HG03558 (cell line): ENCODE measurements at regions not wholly inside any gene's neighbourhood (a gene's known extent, or its start where the extent isn't known, plus 50 kb on each side); places are given as distances from the start of the nearest gene placed in this dataset.
"Not testable (repeated sequence)": the region's sequence is repeated elsewhere in the genome, so short reads cannot be mapped to it uniquely, and the experiment has no call there.

Source experiments
- ATAC-seq: cut with Tn5 transposase; IDR thresholded peaks from one replicate; pipeline ENCODE4 v1.9.1; 2021; ENCODE audit warnings: moderate number of reproducible peaks; ENCODE audit not compliant: unreplicated experiment; ENCODE audit errors: extremely low read depth

GRCh38 chr20:22180244-22180643, 404.1 kb downstream of the FOXA2 start:
- no peak for ATAC-seq

- no peak for ATAC-seq
Observed at GRCh38 chr20:22160101-22160652, 424.2 kb downstream of the FOXA2 start.

GRCh38 chr20:22159276-22159675, 425.1 kb downstream of the FOXA2 start:
- no peak for ATAC-seq

GRCh38 chr20:22127587-22127986, 422.1 kb downstream of the PAX1 start:
- no peak for ATAC-seq

DNA sequence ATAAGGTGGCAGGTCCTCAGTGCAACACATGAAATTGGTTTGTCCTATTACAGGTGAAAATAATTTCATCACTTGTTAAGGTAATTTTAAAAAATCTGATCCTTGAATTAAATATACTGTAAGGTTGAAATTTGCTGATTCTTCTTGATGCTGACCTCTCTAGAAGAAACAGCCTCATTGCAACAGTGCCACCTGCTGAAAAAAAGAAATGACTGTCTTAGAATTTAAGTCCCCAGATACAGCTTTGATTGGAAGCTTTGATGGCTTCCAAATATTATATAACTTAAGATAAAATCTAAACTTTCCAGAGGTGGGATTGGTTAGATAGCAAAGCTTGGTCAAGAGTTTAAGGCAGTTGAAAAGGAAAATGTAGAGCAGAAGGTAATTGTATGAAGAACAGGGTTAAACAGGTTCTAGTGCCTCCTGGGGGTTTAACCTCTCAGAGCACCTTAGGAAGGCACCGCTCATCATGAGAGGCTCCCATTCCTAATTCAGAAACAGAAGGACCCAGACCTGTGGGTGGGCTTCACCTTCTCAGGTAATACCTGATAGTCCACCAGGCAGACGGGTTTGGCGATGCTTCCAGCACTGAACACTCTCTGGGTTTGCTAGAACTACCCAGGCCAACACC, 401.0 kb downstream of the PAX1 start:
- ATAC-seq = no peak

GRCh38 chr20:22101606-22102005, 396.1 kb downstream of the PAX1 start:
- ATAC-seq = no peak

- no peak for ATAC-seq
Observed at GRCh38 chr20:22100686-22101085, 395.2 kb downstream of the PAX1 start.

- no peak for ATAC-seq
Observed at GRCh38 chr20:22099348-22099747, 393.9 kb downstream of the PAX1 start.

GRCh38 chr20:22098511-22098910, 393.0 kb downstream of the PAX1 start:
- ATAC-seq = no peak

GRCh38 chr20:22093122-22093521, 387.7 kb downstream of the PAX1 start:
- ATAC-seq = no peak

DNA sequence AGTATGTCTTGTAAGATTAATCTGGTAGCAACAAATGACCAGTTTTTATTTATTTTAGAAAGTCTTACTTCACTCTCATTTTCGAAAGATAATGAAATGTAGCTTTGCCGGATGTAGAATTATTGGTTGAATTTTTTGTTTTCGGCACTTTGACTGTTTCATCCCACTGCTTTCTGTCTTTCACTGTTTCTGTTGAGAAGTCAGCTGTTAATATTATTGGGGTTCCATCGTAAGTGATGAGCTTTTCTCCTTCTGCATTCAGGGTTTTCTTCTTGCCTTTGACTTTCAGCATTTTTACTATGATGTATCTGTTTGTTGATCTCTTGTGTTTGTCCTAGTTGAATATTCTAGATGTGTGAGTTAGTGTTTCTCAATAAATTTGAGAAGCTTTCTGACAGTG, 383.4 kb downstream of the PAX1 start:
- no peak for ATAC-seq

GRCh38 chr20:22080985-22081384, 375.5 kb downstream of the PAX1 start:
- no peak for ATAC-seq

GRCh38 chr20:22074635-22075034, 369.2 kb downstream of the PAX1 start:
- no peak for ATAC-seq

- ATAC-seq = no peak
Observed at GRCh38 chr20:22071841-22072240, 366.4 kb downstream of the PAX1 start.

GRCh38 chr20:22070610-22071058, 365.2 kb downstream of the PAX1 start:
- ATAC-seq = no peak

- no peak for ATAC-seq
Observed at GRCh38 chr20:22063753-22064152, 358.3 kb downstream of the PAX1 start.

DNA sequence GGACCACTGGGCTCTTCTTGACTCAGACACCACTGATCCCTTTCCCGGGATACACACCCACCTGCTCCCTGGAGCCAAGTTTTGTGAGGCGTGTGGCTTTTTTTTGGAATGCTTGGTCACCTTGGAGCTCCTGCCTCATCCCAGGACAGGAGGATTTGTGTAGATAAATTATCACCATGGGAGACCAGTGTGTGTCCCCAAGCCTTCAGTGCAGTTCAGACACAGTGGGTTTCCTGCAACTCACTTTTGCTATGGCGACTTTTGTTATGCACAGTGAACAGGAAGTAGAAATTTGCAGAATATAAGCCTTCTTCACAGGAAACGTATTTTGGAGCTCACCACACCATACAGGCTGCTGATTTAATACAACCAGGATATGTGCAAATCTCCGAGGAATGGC, 357.4 kb downstream of the PAX1 start:
- ATAC-seq = no peak

DNA sequence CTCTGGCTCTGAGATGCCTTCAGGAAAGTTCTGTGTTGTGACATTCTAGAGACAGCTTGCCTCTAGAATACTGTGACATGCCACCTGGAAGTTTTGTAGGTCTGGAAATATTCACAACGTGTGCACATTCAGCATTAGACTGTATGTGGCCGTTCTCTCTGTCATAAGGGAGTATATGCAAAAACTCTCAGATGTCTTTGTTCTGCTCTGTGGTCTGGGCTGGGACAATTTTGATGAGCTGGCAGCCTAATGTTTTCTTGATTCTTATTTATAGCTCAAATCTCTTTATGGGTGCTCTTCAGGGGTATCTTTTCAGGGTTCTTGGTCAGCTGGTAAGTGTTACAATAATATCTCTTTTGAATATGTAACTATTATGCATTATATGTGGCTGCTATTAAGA, 355.1 kb downstream of the PAX1 start:
- no peak for ATAC-seq

DNA sequence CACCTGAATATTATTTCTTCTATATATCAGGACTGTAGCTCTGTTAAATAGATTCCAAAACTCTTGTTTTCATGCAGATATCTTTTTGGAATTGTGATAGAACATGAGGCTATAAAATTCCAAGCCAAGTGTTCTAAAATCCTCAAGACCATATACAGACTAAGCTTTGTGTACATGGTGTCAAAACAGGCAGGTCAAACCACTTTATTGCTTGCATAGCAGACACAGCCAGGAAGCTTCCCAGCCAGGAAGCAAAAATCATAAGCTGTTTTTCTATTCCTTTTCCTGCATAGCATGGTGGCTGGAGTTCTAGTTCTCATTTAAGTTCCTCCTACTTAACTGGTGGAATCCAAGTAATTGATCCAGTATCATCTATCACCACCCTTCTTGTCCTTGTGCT, 353.3 kb downstream of the PAX1 start:
- no peak for ATAC-seq

DNA sequence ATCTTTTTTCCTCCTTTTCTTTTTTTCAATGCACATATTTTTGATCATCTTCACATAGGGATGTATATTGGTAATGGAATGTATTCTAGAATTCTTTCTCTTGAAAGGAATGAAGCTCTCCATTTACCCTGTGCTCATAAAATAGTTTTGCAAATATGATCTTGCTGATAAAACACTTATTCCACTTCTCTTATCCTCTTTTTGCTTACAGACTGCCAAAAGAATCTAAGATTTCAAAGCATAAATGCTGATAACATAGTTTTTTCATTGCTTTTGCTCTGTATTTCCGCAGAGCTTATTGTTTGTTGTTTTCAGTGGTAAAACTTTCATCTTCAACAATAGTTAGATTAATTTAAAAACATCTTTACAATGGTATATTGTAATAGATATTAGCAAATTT, 350.5 kb downstream of the PAX1 start:
- no peak for ATAC-seq

DNA sequence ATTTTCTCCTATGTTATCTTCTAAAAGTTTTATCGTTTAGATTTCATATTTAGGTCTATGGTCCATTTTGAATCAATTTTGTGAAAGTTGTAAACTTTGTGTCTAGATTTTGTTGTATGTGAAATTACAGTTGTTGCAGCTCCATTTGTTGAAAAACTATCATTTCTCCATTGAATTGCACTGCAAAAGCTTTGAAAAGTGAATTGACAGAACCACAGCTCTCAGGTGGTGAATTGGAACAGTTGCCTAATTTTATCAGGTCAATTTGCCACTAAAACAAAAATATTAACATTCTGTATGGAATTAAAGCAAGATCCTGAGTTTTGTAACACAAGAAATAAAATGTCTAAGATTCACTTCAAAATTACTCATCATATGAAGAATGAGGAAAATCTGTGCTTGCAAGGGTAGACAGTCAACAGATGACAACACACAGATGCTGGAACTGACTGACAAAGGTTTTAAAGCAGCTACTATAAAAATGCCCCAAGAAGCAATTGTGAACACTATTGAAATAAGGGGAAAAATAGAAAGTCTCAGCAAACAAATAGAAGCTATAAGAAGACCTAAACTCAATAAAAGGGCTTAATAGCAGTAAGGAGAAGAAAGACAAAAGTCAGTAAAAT, 346.7 kb downstream of the PAX1 start:
- ATAC-seq = no peak

DNA sequence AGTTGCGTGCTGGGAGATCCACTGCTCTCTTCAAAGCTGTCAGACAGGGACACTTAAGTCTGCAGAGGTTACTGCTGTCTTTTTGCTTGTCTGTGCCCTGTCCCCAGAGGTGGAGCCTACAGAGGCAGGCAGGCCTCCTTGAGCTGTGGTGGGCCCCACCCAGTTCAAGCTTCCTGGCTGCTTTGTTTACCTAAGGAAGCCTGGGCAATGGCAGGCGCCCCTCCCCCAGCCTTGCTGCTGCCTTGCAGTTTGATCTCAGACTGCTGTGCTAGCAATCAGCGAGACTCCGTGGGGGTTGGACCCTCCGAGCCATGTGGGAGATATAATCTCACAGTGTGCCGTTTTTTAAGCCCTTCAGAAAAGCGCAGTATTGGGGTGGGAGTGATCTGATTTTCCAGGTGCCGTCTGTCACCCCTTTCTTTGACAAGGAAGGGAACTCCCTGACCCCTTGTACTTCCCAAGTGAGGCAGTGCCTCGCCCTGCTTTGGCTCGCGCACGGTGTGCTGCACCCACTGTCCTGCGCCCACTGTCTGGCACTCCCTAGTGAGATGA, 340.6 kb downstream of the PAX1 start:
- not testable (repeated sequence) for ATAC-seq
